Naive thymus-derived CD4-positive, alpha-beta T cell (primary cell): ENCODE measurements at regions not wholly inside any gene's neighbourhood (a gene's known extent, or its start where the extent isn't known, plus 50 kb on each side); places are given as distances from the start of the nearest gene placed in this dataset.

Experiments used
- ATAC-seq: fragments of 150-1000 bp; cut with Tn5 transposase; 2 replicates; pipeline ENCODE4 v1.10.0; 2021; ENCODE audit warnings: mild to moderate bottlenecking, moderate library complexity
- CTCF ChIA-PET: fragments of 350-600 bp; sonication (Branson Sonifier 250); formaldehyde crosslinking; loops from one replicate; lab custom pipeline; 2021; ENCODE audit warnings: antibody characterized with exemption; lab: Charles Lee
- POLR2A ChIA-PET: fragments of 350-600 bp; sonication (Branson Sonifier 250); formaldehyde crosslinking; loops from one replicate; lab custom pipeline; 2021; ENCODE audit warnings: antibody characterized with exemption, inconsistent platforms; lab: Charles Lee
- DNase-seq, 9 donors: peaks; one replicate each; pipeline versions ENCODE4 v3.0.0 to v3.0.0-alpha.2; 2020 to 2022; ENCODE audit warnings: mixed read lengths in 1 of 9
- H3K27ac ChIP-seq: one replicate; pipeline ENCODE4 v1.7.0; 2013; ENCODE audit warnings: mild to moderate bottlenecking, low read depth, low read length, moderate library complexity
- H3K27me3 ChIP-seq, 2 donors: one replicate each; pipeline ENCODE4 v1.7.0; 2013; ENCODE audit warnings: low read length in 2 of 2, mild to moderate bottlenecking in 2 of 2, moderate library complexity in 2 of 2; ENCODE audit not compliant: control insufficient read depth in 2 of 2, insufficient read depth in 2 of 2
- H3K36me3 ChIP-seq, 3 experiments: 1 replicate in 2 of 3; 2 replicates in 1 of 3; pipeline ENCODE4 v1.7.0; 2013; ENCODE audit warnings: low read length in 3 of 3, mild to moderate bottlenecking in 3 of 3, moderate library complexity in 1 of 3; ENCODE audit not compliant: insufficient read depth in 3 of 3, control insufficient read depth in 2 of 3
- H3K4me1 ChIP-seq, 2 donors: one replicate each; pipeline ENCODE4 v1.7.0; 2013; ENCODE audit warnings: low read length in 2 of 2, mild to moderate bottlenecking in 2 of 2, moderate library complexity in 1 of 2; ENCODE audit not compliant: control insufficient read depth in 2 of 2, insufficient read depth in 2 of 2
- H3K4me3 ChIP-seq: 2 replicates; pipeline ENCODE4 v1.7.0; 2013; ENCODE audit warnings: mild to moderate bottlenecking, low read length
- H3K9me3 ChIP-seq, 3 experiments: 1 replicate in 2 of 3; 2 replicates in 1 of 3; pipeline ENCODE4 v1.7.0; 2013; ENCODE audit warnings: low read length in 3 of 3; ENCODE audit not compliant: control insufficient read depth in 2 of 3
- H3K27ac Mint-ChIP-seq, 9 donors: one replicate each; pipeline ENCODE4 v1.8.0; 2020 to 2022; ENCODE audit warnings: mixed read lengths in 9 of 9, mild to moderate bottlenecking in 8 of 9, moderate library complexity in 5 of 9, inconsistent platforms in 2 of 9
- H3K27me3 Mint-ChIP-seq, 5 donors: one replicate each; pipeline ENCODE4 v1.8.0; 2021 to 2022; ENCODE audit warnings: mixed read lengths in 5 of 5, mild to moderate bottlenecking in 1 of 5
- H3K36me3 Mint-ChIP-seq, 5 donors: one replicate each; pipeline ENCODE4 v1.8.0; 2020 to 2022; ENCODE audit warnings: mixed read lengths in 5 of 5, mild to moderate bottlenecking in 3 of 5, inconsistent platforms in 1 of 5
- H3K4me1 Mint-ChIP-seq, 7 donors: one replicate each; pipeline ENCODE4 v1.8.0; 2020 to 2022; ENCODE audit warnings: mixed read lengths in 7 of 7, mild to moderate bottlenecking in 3 of 7, inconsistent platforms in 1 of 7
- H3K4me3 Mint-ChIP-seq, 10 donors: one replicate each; pipeline ENCODE4 v1.8.0; 2020 to 2022; ENCODE audit warnings: mild to moderate bottlenecking in 10 of 10, mixed read lengths in 10 of 10, moderate library complexity in 6 of 10, inconsistent platforms in 2 of 10
- H3K9me3 Mint-ChIP-seq, 11 donors: one replicate each; pipeline ENCODE4 v1.8.0; 2020 to 2022; ENCODE audit warnings: mixed read lengths in 11 of 11, mild to moderate bottlenecking in 4 of 11, inconsistent platforms in 1 of 11, moderate library complexity in 1 of 11
- intact Hi-C, 2 donors: fragments of 100-400 bp; cut with micrococcal nuclease; formaldehyde crosslinking; loops; one replicate each; pipeline ENCODE4 v1.15.1; 2023

DNA sequence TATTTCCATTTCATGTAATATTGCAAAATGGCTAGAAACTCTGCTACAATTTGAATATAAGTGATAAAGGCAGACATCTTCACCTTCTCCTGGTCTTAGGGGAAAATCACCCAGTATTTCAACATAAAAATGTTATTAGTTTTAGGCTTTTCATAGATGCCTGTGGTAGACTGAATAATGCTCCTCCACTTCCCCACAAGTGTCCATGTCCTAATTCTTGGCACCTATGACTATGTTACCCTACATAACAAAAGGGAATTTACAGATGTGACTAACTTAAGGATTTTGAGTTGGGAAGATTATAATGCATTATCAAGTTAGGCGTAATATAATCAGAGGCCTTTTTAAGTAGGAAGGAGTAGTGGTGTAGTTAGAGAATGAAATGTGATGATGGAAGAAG is 196.4 kb downstream of the TMTC3 start:
- no peak overlapping the region for H3K4me3 ChIP-seq
- ChIA-PET POLR2A (no interaction called here), CTCF (no interaction called here)
- H3K4me1 Mint-ChIP-seq = no peaks in the 10 kb centered on the region
- no peak for ATAC-seq
- H3K27me3 ChIP-seq = no peaks in the 10 kb centered on the region
- DNase-seq = no peak
- H3K27ac ChIP-seq = no peak overlapping the region
- H3K9me3 ChIP-seq = no peaks in the 10 kb centered on the region
- no peaks in the 10 kb centered on the region for H3K36me3 ChIP-seq
- no peak overlapping the region for H3K4me3 Mint-ChIP-seq
- H3K27me3 Mint-ChIP-seq = no peaks in the 10 kb centered on the region
- no peaks in the 10 kb centered on the region for H3K4me1 ChIP-seq
- H3K27ac Mint-ChIP-seq = no peak overlapping the region
- no peaks in the 10 kb centered on the region for H3K36me3 Mint-ChIP-seq
- H3K9me3 Mint-ChIP-seq = peaks cover 0 to 5% (median 0%) of the 10 kb centered on the region in 11 donors
- intact Hi-C loops = no loop called here

DNA sequence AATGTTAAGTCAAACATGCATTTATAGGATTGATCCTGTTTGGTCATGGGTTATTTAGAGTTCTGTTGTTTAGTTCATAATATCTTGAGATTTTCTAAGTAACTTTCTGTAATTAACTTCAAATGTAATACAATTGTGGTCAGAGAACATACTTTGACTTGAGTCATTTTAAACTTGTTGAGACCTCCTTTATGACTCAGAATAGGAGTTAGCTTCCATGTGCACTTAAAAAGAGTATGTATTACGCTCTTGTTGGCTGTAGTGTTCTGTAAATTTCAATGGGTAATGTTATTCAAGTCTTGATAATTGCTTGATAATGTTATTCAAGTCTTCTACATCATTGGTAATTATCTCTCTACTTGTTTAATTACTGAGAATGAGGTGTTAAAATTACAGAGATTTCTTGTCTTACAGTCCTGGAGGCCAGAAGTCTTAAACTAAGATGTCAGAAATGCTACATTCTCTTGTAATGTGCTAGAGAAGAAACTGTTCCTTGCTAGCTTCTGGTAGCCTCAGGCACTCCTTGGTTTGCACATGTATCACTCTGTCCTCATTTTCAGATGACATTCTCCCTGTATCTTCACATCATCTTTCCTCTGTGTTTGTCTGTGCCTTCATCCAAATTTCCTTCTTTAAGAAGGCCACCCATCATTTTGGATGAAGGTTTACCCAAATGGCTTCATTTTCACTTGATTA is 197.3 kb downstream of the TMTC3 start:
- no peak overlapping the region for H3K4me3 Mint-ChIP-seq
- H3K36me3 ChIP-seq = no peaks in the 10 kb centered on the region
- DNase-seq = no peak
- intact Hi-C loops = no loop called here
- H3K9me3 Mint-ChIP-seq = peaks cover 0 to 5% (median 0%) of the 10 kb centered on the region in 11 donors
- no peak for ATAC-seq
- no peak overlapping the region for H3K27ac ChIP-seq
- no peaks in the 10 kb centered on the region for H3K4me1 Mint-ChIP-seq
- no peaks in the 10 kb centered on the region for H3K36me3 Mint-ChIP-seq
- no peaks in the 10 kb centered on the region for H3K27me3 Mint-ChIP-seq
- no peak overlapping the region for H3K4me3 ChIP-seq
- H3K27ac Mint-ChIP-seq = no peak overlapping the region
- ChIA-PET POLR2A (no interaction called here), CTCF (no interaction called here)
- H3K9me3 ChIP-seq = no peaks in the 10 kb centered on the region
- no peaks in the 10 kb centered on the region for H3K27me3 ChIP-seq
- no peaks in the 10 kb centered on the region for H3K4me1 ChIP-seq

DNA sequence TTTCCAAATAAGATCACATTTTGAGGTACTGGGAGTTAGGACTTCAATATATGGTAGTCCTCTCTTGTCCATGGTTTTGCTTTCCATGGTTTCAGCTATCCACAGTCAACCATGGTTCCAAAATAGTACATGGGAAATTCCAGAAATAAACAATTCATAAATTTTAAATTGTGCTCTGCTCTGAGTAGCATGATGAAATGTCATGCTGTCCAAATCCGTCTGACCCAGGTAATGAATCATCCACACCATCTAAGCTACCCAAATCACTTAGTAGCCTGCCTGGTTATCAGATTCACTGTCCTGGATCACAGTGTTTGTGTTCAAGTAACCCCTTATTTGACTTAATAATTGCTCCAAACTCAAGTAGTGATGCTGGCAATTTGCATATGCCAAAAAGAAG is 197.9 kb downstream of the TMTC3 start:
- DNase-seq (no peak), ATAC-seq (no peak)
- no peaks in the 10 kb centered on the region for H3K36me3 ChIP-seq
- H3K27ac ChIP-seq = no peak overlapping the region
- intact Hi-C loops = no loop called here
- H3K9me3 Mint-ChIP-seq = peaks cover 0 to 5% (median 0%) of the 10 kb centered on the region in 11 donors
- ChIA-PET POLR2A (no interaction called here), CTCF (no interaction called here)
- no peak overlapping the region for H3K27ac Mint-ChIP-seq
- H3K27me3 ChIP-seq = no peaks in the 10 kb centered on the region
- H3K4me1 Mint-ChIP-seq = no peaks in the 10 kb centered on the region
- H3K4me3 ChIP-seq = no peak overlapping the region
- H3K36me3 Mint-ChIP-seq = no peaks in the 10 kb centered on the region
- H3K4me1 ChIP-seq = no peaks in the 10 kb centered on the region
- H3K4me3 Mint-ChIP-seq = no peak overlapping the region
- H3K27me3 Mint-ChIP-seq = no peaks in the 10 kb centered on the region
- H3K9me3 ChIP-seq = no peaks in the 10 kb centered on the region

DNA sequence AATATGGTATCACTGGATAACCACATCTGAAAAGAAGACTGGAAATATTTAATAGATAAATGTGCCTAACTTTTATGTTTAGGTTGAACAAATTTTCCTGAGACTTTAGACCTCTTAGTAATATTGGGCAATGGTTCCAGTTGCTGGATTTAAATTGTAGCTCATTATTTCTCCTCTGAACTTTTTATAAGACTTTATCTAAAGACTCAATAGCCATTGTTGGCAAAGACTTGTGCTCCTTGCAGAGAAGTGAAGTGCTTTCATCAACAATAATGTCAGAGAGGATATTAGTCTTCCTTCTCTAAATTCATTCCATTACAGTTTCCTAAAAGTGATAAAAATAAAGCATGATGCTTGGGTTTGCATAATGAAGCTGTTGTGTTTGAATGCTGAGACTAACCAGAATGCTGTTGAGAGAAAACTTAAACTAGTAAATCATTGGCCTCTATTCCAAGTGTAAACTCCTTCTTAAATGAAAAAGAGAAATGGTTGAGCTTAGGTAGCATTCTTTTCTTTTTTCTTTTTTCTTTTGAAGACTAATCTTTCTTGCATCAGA is 200.2 kb downstream of the TMTC3 start:
- H3K27ac ChIP-seq = no peak overlapping the region
- no peaks in the 10 kb centered on the region for H3K27me3 ChIP-seq
- peaks cover 0 to 12% (median 0%) of the 10 kb centered on the region in 11 donors for H3K9me3 Mint-ChIP-seq
- H3K36me3 Mint-ChIP-seq = no peaks in the 10 kb centered on the region
- no peaks in the 10 kb centered on the region for H3K9me3 ChIP-seq
- H3K4me1 Mint-ChIP-seq = no peaks in the 10 kb centered on the region
- H3K27me3 Mint-ChIP-seq = no peaks in the 10 kb centered on the region
- CTCF ChIA-PET = no interaction called here
- intact Hi-C loops = no loop called here
- ATAC-seq = no peak
- POLR2A ChIA-PET = no interaction called here
- no peak overlapping the region for H3K4me3 Mint-ChIP-seq
- H3K4me1 ChIP-seq = no peaks in the 10 kb centered on the region
- DNase-seq = no peak
- no peak overlapping the region for H3K27ac Mint-ChIP-seq
- no peak overlapping the region for H3K4me3 ChIP-seq
- H3K36me3 ChIP-seq = no peaks in the 10 kb centered on the region

DNA sequence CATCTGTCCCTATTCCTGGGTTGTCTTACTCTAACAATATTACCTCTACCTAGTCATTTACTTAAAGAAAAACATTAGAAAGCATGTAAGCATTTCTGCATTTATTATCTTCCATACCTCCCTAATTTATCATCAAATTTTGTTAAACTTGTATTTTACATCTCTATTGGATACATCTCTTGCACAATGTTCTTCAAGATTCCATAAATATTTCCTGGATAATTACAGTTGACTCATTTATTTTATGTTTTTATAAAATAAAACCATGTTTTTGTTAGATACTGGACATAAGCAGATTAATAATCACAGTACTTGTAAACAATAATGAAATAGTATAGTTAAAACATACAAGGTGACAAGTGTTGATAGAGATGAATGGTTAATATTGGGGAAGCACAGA is 209.0 kb downstream of the TMTC3 start:
- no peaks in the 10 kb centered on the region for H3K4me1 ChIP-seq
- Mint-ChIP-seq H3K27me3 (no peaks in the 10 kb centered on the region), H3K4me3 (no peak overlapping the region), H3K27ac (no peak overlapping the region), H3K9me3 (peaks cover 0 to 6% (median 1%) of the 10 kb centered on the region in 11 donors), H3K4me1 (no peaks in the 10 kb centered on the region), H3K36me3 (peaks cover 0 to 3% (median 0%) of the 10 kb centered on the region in 5 donors)
- no peaks in the 10 kb centered on the region for H3K36me3 ChIP-seq
- CTCF ChIA-PET = no interaction called here
- ATAC-seq = no peak
- POLR2A ChIA-PET = no interaction called here
- H3K9me3 ChIP-seq = no peaks in the 10 kb centered on the region
- H3K27me3 ChIP-seq = no peaks in the 10 kb centered on the region
- H3K27ac ChIP-seq = no peak overlapping the region
- intact Hi-C loops = no loop called here
- DNase-seq = no peak
- no peak overlapping the region for H3K4me3 ChIP-seq

DNA sequence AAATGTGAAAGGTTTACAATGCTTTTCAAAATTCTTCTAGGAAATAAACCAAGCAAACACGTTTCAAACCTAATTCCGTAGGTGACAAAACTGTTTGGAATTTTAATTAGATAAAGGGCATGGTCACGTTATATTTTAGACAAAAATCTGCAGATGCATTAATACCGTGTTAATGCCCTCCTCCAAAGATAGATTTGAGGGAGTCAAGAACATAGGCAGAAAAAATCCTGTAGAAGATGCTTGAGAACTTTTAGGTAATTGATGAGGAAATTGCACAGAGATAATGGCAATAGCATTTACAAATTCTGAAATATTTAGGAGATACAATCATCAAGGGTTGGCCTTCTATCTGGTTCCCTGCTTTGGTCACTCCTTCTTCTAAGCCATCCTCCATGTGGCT is 212.6 kb downstream of the TMTC3 start:
- DNase-seq (no peak), ATAC-seq (no peak)
- Mint-ChIP-seq H3K4me3 (no peak overlapping the region), H3K9me3 (peaks cover 0 to 9% (median 3%) of the 10 kb centered on the region in 11 donors), H3K27ac (no peak overlapping the region), H3K4me1 (no peaks in the 10 kb centered on the region), H3K27me3 (no peaks in the 10 kb centered on the region), H3K36me3 (no peaks in the 10 kb centered on the region)
- Histone ChIP-seq H3K36me3 (no peaks in the 10 kb centered on the region), H3K27ac (no peak overlapping the region), H3K27me3 (no peaks in the 10 kb centered on the region), H3K4me3 (no peak overlapping the region), H3K9me3 (no peaks in the 10 kb centered on the region), H3K4me1 (no peaks in the 10 kb centered on the region)
- ChIA-PET POLR2A (no interaction called here), CTCF (no interaction called here)
- intact Hi-C loops = no loop called here

DNA sequence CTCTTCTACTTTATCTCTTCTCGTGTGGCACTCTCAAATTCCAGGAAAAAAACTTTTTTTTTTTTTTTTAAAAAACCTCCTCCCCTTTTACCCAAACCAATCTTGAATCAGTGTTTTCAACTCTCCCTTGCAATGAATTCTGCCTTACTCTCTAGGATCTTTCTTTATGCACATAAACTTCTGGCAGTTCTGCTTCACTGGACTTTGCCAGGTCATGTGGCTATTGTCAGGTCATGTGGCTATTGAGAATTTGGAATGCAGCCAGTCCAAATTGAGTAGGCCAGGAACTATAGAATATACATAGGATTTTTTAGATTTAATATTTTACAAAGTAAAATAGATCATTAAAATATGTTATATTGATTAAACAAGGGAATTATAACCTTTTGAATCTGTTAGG is 218.2 kb downstream of the TMTC3 start:
- Mint-ChIP-seq H3K9me3 (peaks cover 1 to 15% (median 4%) of the 10 kb centered on the region in 11 donors), H3K4me3 (no peak overlapping the region), H3K4me1 (no peaks in the 10 kb centered on the region), H3K27me3 (no peaks in the 10 kb centered on the region), H3K36me3 (no peaks in the 10 kb centered on the region), H3K27ac (peak overlapping the region in 1 of 9 donors; percentile 32)
- CTCF ChIA-PET = no interaction called here
- no peaks in the 10 kb centered on the region for H3K36me3 ChIP-seq
- no peaks in the 10 kb centered on the region for H3K27me3 ChIP-seq
- no peak for DNase-seq
- no peak overlapping the region for H3K4me3 ChIP-seq
- no peak overlapping the region for H3K27ac ChIP-seq
- no peak for ATAC-seq
- H3K9me3 ChIP-seq = no peaks in the 10 kb centered on the region
- POLR2A ChIA-PET = no interaction called here
- H3K4me1 ChIP-seq = no peaks in the 10 kb centered on the region
- intact Hi-C loops = no loop called here
